WTC11 (cell line): ENCODE measurements at regions not wholly inside any gene's neighbourhood (a gene's known extent, or its start where the extent isn't known, plus 50 kb on each side); places are given as distances from the start of the nearest gene placed in this dataset.

Source experiments
- ATAC-seq: fragments of 200-7000 bp; cut with Tn5 transposase; 2 replicates; pipeline ENCODE4 v1.10.0; 2021; ENCODE audit warnings: mild to moderate bottlenecking, moderate library complexity
- CTCF ChIA-PET: fragments of 300-600 bp; sonication (Branson Sonifier 250); formaldehyde crosslinking; loops from one replicate; lab custom pipeline; 2021; ENCODE audit warnings: antibody characterized with exemption; lab: Charles Lee
- POLR2A ChIA-PET: fragments of 350-600 bp; sonication (Branson Sonifier 250); formaldehyde crosslinking; loops from one replicate; lab custom pipeline; 2021; ENCODE audit warnings: antibody characterized with exemption; lab: Charles Lee
- DNase-seq: peaks from one replicate; pipeline ENCODE4 v3.0.0; 2021; ENCODE audit warnings: low spot score
- H3K27ac Mint-ChIP-seq: 2 replicates; pipeline ENCODE4 v1.8.0; 2021; ENCODE audit warnings: mixed read lengths
- H3K27me3 Mint-ChIP-seq: 2 replicates; pipeline ENCODE4 v1.8.0; 2021; ENCODE audit warnings: low read depth, mild to moderate bottlenecking, moderate library complexity, mixed read lengths
- H3K36me3 Mint-ChIP-seq: 2 replicates; pipeline ENCODE4 v1.8.0; 2021; ENCODE audit warnings: mixed read lengths
- H3K4me1 Mint-ChIP-seq: 2 replicates; pipeline ENCODE4 v1.8.0; 2022; ENCODE audit warnings: mixed read lengths
- H3K4me3 Mint-ChIP-seq: 2 replicates; pipeline ENCODE4 v1.8.0; 2021; ENCODE audit warnings: mild to moderate bottlenecking, moderate library complexity, mixed read lengths
- H3K9me3 Mint-ChIP-seq: 2 replicates; pipeline ENCODE4 v1.8.0; 2021; ENCODE audit warnings: mixed read lengths
- ETV6 ChIP-seq: sonication (generic); formaldehyde crosslinking; IDR thresholded peaks from 2 replicates; pipeline ENCODE4 v1.8.1; 2022; ENCODE audit warnings: mild to moderate bottlenecking, missing genetic modification reagents
- FOXP1 ChIP-seq: sonication (generic); formaldehyde crosslinking; IDR thresholded peaks from 2 replicates; pipeline ENCODE4 v1.8.0; 2022; ENCODE audit warnings: missing genetic modification reagents, mild to moderate bottlenecking, moderate library complexity, borderline replicate concordance
- GRHL2 ChIP-seq: fragments of 250-450 bp; sonication (Bioruptor Pico); IDR thresholded peaks from 2 replicates; pipeline ENCODE4 v1.8.0; 2022; ENCODE audit warnings: mild to moderate bottlenecking, moderate library complexity; ENCODE audit not compliant: insufficient replicate concordance, severe bottlenecking
- IRF2 ChIP-seq: sonication (generic); formaldehyde crosslinking; IDR thresholded peaks from 2 replicates; pipeline ENCODE4 v1.8.0; 2022; ENCODE audit warnings: low read depth, missing genetic modification reagents, borderline replicate concordance
- JUN ChIP-seq: sonication (generic); formaldehyde crosslinking; IDR thresholded peaks from 2 replicates; pipeline ENCODE4 v1.8.0; 2023; ENCODE audit warnings: mild to moderate bottlenecking, missing genetic modification reagents
- KAT7 ChIP-seq: sonication (generic); formaldehyde crosslinking; IDR thresholded peaks from 2 replicates; pipeline ENCODE4 v1.8.1; 2023; ENCODE audit warnings: missing genetic modification reagents, mild to moderate bottlenecking, borderline replicate concordance
- MXD4 ChIP-seq: fragments of 250-450 bp; sonication (Bioruptor Pico); IDR thresholded peaks from 2 replicates; pipeline ENCODE4 v1.8.0; 2021; ENCODE audit warnings: mild to moderate bottlenecking, moderate library complexity, borderline replicate concordance
- STAT6 ChIP-seq: sonication (generic); formaldehyde crosslinking; conservative IDR thresholded peaks from 2 replicates; pipeline ENCODE4 v1.8.1; 2023; ENCODE audit warnings: mild to moderate bottlenecking, low read depth, missing genetic modification reagents, moderate library complexity
- TCF7 ChIP-seq: sonication (generic); formaldehyde crosslinking; IDR thresholded peaks from 2 replicates; pipeline ENCODE4 v1.8.0; 2022; ENCODE audit warnings: mild to moderate bottlenecking, low read depth, missing genetic modification reagents, moderate library complexity
- TEAD4 ChIP-seq: sonication (generic); formaldehyde crosslinking; IDR thresholded peaks from 2 replicates; pipeline ENCODE4 v1.8.0; 2022; ENCODE audit warnings: mild to moderate bottlenecking, missing genetic modification reagents
- ZNF121 ChIP-seq: sonication (generic); formaldehyde crosslinking; IDR thresholded peaks from 2 replicates; pipeline ENCODE4 v1.8.0; 2023; ENCODE audit warnings: missing genetic modification reagents
- ZNF138 ChIP-seq: sonication (generic); formaldehyde crosslinking; conservative IDR thresholded peaks from 2 replicates; pipeline ENCODE4 v1.8.1; 2022; ENCODE audit warnings: mild to moderate bottlenecking, moderate library complexity, missing genetic modification reagents
- ZNF416 ChIP-seq: fragments of 250-450 bp; sonication (Bioruptor Pico); IDR thresholded peaks from 2 replicates; pipeline ENCODE4 v1.9.0; 2021; ENCODE audit warnings: mild to moderate bottlenecking, inconsistent platforms
- ZNF423 ChIP-seq: fragments of 250-450 bp; sonication (Bioruptor Pico); IDR thresholded peaks from 2 replicates; pipeline ENCODE4 v2.1.2; 2022; ENCODE audit warnings: mild to moderate bottlenecking, moderate library complexity
- ZNF532 ChIP-seq: fragments of 250-450 bp; sonication (Bioruptor Pico); IDR thresholded peaks from 2 replicates; pipeline ENCODE4 v1.9.0; 2021; ENCODE audit warnings: mild to moderate bottlenecking, borderline replicate concordance
- TF ChIP-seq, protein P1 (sequence below): fragments of 200-600 bp; IDR thresholded peaks from 2 replicates; pipeline ENCODE4 v1.8.0; 2022; ENCODE audit warnings: antibody characterized with exemption
- TF ChIP-seq, protein P2 (sequence below): sonication (generic); formaldehyde crosslinking; IDR thresholded peaks from 2 replicates; pipeline ENCODE4 v1.8.1; 2022; ENCODE audit warnings: low read depth, missing genetic modification reagents, borderline replicate concordance
- TF ChIP-seq, protein P3 (sequence below): sonication (generic); formaldehyde crosslinking; IDR thresholded peaks from 2 replicates; pipeline ENCODE4 v1.8.1; 2022; ENCODE audit warnings: mild to moderate bottlenecking, moderate library complexity, missing genetic modification reagents
- TF ChIP-seq, protein P4 (sequence below): sonication (generic); formaldehyde crosslinking; IDR thresholded peaks from 2 replicates; pipeline ENCODE4 v1.8.0; 2023; ENCODE audit warnings: missing genetic modification reagents

DNA sequence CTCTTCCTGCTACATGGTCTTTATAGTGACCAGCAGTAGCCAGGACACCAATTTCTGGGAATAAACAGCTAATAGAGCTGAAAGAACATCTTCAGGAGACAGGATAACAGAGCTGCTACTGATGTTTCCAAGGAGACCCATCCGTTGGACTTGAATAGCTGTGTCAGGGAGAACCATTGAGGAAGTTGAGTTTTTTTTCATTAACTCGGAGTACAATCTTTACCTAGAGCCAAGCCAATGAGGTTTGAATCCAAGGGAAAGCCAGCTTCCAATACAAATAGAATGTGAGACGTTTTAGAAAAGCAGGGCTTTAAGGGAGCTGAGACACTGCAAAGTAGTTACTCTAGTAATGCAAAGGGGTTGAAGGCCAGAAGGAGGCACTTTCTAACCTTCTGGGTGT lies 136.1 kb upstream of the FRMD6 start:
- no peak overlapping the region for H3K4me3 Mint-ChIP-seq
- ChIA-PET POLR2A (no interaction called here), CTCF (no interaction called here)
- no peaks in the 10 kb centered on the region for H3K9me3 Mint-ChIP-seq
- peaks cover 7% of the 10 kb centered on the region for H3K4me1 Mint-ChIP-seq
- no peaks in the 10 kb centered on the region for H3K27me3 Mint-ChIP-seq
- TF ChIP-seq, protein P1, sequence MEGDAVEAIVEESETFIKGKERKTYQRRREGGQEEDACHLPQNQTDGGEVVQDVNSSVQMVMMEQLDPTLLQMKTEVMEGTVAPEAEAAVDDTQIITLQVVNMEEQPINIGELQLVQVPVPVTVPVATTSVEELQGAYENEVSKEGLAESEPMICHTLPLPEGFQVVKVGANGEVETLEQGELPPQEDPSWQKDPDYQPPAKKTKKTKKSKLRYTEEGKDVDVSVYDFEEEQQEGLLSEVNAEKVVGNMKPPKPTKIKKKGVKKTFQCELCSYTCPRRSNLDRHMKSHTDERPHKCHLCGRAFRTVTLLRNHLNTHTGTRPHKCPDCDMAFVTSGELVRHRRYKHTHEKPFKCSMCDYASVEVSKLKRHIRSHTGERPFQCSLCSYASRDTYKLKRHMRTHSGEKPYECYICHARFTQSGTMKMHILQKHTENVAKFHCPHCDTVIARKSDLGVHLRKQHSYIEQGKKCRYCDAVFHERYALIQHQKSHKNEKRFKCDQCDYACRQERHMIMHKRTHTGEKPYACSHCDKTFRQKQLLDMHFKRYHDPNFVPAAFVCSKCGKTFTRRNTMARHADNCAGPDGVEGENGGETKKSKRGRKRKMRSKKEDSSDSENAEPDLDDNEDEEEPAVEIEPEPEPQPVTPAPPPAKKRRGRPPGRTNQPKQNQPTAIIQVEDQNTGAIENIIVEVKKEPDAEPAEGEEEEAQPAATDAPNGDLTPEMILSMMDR: no peak
- TF ChIP-seq ZNF121 (CRISPR knock-in tag) (no peak), ZNF416 (CRISPR knock-in tag) (no peak)
- no peaks in the 10 kb centered on the region for H3K36me3 Mint-ChIP-seq
- no peak overlapping the region for H3K27ac Mint-ChIP-seq
- no peak for ATAC-seq
- DNase-seq: no peak

GRCh38 chr14:51516706-51517395 lies 134.9 kb upstream of the FRMD6 start:
- Mint-ChIP-seq H3K27ac (no peak overlapping the region), H3K4me3 (no peak overlapping the region), H3K27me3 (no peaks in the 10 kb centered on the region), H3K36me3 (no peaks in the 10 kb centered on the region), H3K9me3 (peaks cover 4% of the 10 kb centered on the region; the same call in 1 of the 2 replicates), H3K4me1 (peaks cover 13% of the 10 kb centered on the region)
- DNase-seq: no peak
- ChIA-PET CTCF (interaction anchor here (1.5 kb wide), 1 partner anchor 23 kb away, joined by 4 read pairs; no protein-coding TSS in a partner anchor), POLR2A (no interaction called here)
- TF ChIP-seq, protein P2, sequence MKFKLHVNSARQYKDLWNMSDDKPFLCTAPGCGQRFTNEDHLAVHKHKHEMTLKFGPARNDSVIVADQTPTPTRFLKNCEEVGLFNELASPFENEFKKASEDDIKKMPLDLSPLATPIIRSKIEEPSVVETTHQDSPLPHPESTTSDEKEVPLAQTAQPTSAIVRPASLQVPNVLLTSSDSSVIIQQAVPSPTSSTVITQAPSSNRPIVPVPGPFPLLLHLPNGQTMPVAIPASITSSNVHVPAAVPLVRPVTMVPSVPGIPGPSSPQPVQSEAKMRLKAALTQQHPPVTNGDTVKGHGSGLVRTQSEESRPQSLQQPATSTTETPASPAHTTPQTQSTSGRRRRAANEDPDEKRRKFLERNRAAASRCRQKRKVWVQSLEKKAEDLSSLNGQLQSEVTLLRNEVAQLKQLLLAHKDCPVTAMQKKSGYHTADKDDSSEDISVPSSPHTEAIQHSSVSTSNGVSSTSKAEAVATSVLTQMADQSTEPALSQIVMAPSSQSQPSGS (CRISPR knock-in tag): no peak
- no peak for TF ChIP-seq MXD4 (CRISPR knock-in tag)
- TF ChIP-seq, protein P3, sequence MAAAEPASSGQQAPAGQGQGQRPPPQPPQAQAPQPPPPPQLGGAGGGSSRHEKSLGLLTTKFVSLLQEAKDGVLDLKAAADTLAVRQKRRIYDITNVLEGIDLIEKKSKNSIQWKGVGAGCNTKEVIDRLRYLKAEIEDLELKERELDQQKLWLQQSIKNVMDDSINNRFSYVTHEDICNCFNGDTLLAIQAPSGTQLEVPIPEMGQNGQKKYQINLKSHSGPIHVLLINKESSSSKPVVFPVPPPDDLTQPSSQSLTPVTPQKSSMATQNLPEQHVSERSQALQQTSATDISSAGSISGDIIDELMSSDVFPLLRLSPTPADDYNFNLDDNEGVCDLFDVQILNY (CRISPR knock-in tag): no peak
- no peak for TF ChIP-seq ETV6 (CRISPR knock-in tag)
- no peak for TF ChIP-seq TCF7 (CRISPR knock-in tag)
- no peak for TF ChIP-seq FOXP1 (CRISPR knock-in tag)
- no peak for TF ChIP-seq KAT7 (CRISPR knock-in tag)
- TF ChIP-seq ZNF532 (CRISPR knock-in tag): no peak
- no peak for TF ChIP-seq ZNF423 (CRISPR knock-in tag)
- ATAC-seq: no peak

DNA sequence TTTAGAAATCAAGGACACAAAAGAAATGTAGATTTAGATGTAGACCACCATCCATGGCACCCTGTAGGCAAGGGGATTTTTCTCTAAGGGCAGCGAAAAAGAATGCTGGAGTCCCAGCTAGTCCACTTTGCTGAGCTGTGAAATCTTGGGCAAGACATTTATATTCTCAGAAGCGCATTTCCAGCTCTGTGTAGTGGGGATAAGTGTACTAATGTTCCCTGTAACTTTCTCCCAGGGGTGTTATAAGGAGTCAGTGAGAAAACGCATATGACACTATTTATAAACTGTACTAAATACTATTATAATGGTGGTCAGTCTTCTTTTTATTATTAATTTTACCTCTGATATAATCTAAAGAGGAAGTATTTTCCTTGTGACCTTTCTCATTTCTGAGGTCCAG lies 133.4 kb upstream of the FRMD6 start:
- ATAC-seq: no peak
- CTCF ChIA-PET: interaction anchor here (0.7 to 1.5 kb wide), 2 partner anchors 10 to 21 kb away, joined by 3 to 4 read pairs; no protein-coding TSS in a partner anchor
- TF ChIP-seq JUN (no peak), TEAD4 (CRISPR knock-in tag) (no peak), STAT6 (CRISPR knock-in tag) (no peak), GRHL2 (CRISPR knock-in tag) (no peak), IRF2 (CRISPR knock-in tag) (no peak), ZNF138 (CRISPR knock-in tag) (no peak), ZNF121 (CRISPR knock-in tag) (no peak)
- TF ChIP-seq, protein P4, sequence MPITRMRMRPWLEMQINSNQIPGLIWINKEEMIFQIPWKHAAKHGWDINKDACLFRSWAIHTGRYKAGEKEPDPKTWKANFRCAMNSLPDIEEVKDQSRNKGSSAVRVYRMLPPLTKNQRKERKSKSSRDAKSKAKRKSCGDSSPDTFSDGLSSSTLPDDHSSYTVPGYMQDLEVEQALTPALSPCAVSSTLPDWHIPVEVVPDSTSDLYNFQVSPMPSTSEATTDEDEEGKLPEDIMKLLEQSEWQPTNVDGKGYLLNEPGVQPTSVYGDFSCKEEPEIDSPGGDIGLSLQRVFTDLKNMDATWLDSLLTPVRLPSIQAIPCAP (CRISPR knock-in tag): no peak

More for the DNA sequence above, 133.4 kb upstream of the FRMD6 start:
- POLR2A ChIA-PET: no interaction called here
- peaks cover 9% of the 10 kb centered on the region; the same call in 1 of the 2 replicates for H3K9me3 Mint-ChIP-seq
- DNase-seq: no peak
- H3K27ac Mint-ChIP-seq: no peak overlapping the region
- no peaks in the 10 kb centered on the region for H3K27me3 Mint-ChIP-seq
- peaks cover 17% of the 10 kb centered on the region for H3K4me1 Mint-ChIP-seq
- H3K36me3 Mint-ChIP-seq: no peaks in the 10 kb centered on the region
- no peak overlapping the region for H3K4me3 Mint-ChIP-seq
